ENCODE measurements at regions not wholly inside any gene's neighbourhood (a gene's known extent, or its start where the extent isn't known, plus 50 kb on each side); places are given as distances from the start of the nearest gene placed in this dataset.

DNA sequence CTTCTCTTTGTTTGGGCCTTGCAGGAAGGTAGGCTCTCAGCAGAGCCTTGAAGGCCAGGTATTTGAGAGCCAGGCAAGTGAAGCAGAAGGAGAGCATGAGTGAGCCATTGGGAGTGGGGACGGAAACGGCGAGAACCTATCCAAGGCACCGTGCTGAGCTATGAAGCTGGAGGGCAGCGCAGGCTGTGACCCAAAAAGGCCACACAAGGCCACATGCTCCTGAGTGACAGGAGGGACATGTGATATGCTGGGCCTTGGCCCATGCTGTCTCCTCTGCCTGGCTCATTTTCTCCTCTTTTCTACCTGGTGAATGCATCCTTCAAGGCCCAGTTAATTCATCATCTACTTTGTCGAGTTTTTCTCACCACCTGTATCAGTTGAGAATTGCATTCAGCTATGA lies 136.3 kb downstream of the PALM2AKAP2 start:
- no peak for TF ChIP-seq POLR2A (IDR thresholded peaks at IDR 0.05)
- TF ChIP-seq, protein P1, sequence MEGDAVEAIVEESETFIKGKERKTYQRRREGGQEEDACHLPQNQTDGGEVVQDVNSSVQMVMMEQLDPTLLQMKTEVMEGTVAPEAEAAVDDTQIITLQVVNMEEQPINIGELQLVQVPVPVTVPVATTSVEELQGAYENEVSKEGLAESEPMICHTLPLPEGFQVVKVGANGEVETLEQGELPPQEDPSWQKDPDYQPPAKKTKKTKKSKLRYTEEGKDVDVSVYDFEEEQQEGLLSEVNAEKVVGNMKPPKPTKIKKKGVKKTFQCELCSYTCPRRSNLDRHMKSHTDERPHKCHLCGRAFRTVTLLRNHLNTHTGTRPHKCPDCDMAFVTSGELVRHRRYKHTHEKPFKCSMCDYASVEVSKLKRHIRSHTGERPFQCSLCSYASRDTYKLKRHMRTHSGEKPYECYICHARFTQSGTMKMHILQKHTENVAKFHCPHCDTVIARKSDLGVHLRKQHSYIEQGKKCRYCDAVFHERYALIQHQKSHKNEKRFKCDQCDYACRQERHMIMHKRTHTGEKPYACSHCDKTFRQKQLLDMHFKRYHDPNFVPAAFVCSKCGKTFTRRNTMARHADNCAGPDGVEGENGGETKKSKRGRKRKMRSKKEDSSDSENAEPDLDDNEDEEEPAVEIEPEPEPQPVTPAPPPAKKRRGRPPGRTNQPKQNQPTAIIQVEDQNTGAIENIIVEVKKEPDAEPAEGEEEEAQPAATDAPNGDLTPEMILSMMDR (IDR thresholded peaks at IDR 0.05): no peak
